SU-DHL-6 (cell line): ENCODE measurements at regions not wholly inside any gene's neighbourhood (a gene's known extent, or its start where the extent isn't known, plus 50 kb on each side); places are given as distances from the start of the nearest gene placed in this dataset.

ENCODE experiments used
- EZH2phosphoT487 ChIP-seq: fragments of 200-600 bp; sonication (generic), shearing (Covaris generic); conservative IDR thresholded peaks from 2 replicates; pipeline ENCODE4 v1.6.1; 2018; ENCODE audit warnings: mild to moderate bottlenecking, antibody characterized with exemption, low read length, moderate library complexity, mixed read lengths
- TF ChIP-seq, protein P1 (sequence below): fragments of 200-600 bp; sonication (generic); IDR thresholded peaks from one replicate; pipeline ENCODE4 v1.5.1; 2017; ENCODE audit warnings: antibody characterized with exemption, mild to moderate bottlenecking, low read length, moderate library complexity; ENCODE audit not compliant: insufficient read depth, poor library complexity, severe bottlenecking

- no peak for TF ChIP-seq EZH2phosphoT487
- TF ChIP-seq, protein P1, sequence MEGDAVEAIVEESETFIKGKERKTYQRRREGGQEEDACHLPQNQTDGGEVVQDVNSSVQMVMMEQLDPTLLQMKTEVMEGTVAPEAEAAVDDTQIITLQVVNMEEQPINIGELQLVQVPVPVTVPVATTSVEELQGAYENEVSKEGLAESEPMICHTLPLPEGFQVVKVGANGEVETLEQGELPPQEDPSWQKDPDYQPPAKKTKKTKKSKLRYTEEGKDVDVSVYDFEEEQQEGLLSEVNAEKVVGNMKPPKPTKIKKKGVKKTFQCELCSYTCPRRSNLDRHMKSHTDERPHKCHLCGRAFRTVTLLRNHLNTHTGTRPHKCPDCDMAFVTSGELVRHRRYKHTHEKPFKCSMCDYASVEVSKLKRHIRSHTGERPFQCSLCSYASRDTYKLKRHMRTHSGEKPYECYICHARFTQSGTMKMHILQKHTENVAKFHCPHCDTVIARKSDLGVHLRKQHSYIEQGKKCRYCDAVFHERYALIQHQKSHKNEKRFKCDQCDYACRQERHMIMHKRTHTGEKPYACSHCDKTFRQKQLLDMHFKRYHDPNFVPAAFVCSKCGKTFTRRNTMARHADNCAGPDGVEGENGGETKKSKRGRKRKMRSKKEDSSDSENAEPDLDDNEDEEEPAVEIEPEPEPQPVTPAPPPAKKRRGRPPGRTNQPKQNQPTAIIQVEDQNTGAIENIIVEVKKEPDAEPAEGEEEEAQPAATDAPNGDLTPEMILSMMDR: no peak
Measured at GRCh38 chr4:188408244-188409030, 269.2 kb downstream of the TRIML1 start.
